Activated CD4-positive, alpha-beta T cell treated with anti-CD3 and anti-CD28 coated beads for 48 hours (primary cell): ENCODE measurements at regions not wholly inside any gene's neighbourhood (a gene's known extent, or its start where the extent isn't known, plus 50 kb on each side); places are given as distances from the start of the nearest gene placed in this dataset.

Source experiments
- DNase-seq: peaks from one replicate; pipeline ENCODE4 v3.0.0-alpha.2; 2020

GRCh38 chr2:221337957-221338685 lies 234.0 kb downstream of the EPHA4 start:
- no peak for DNase-seq

- DNase-seq: no peak
Observed at GRCh38 chr2:221342388-221342787, 229.7 kb downstream of the EPHA4 start.

GRCh38 chr2:221343524-221343923 lies 228.6 kb downstream of the EPHA4 start:
- no peak for DNase-seq

- no peak for DNase-seq
Observed at GRCh38 chr2:221345516-221345915, 226.6 kb downstream of the EPHA4 start.

GRCh38 chr2:221346411-221346810 lies 225.7 kb downstream of the EPHA4 start:
- DNase-seq: no peak

- no peak for DNase-seq
Observed at GRCh38 chr2:221347471-221347870, 224.6 kb downstream of the EPHA4 start.

GRCh38 chr2:221350616-221351015 lies 221.5 kb downstream of the EPHA4 start:
- DNase-seq: no peak

GRCh38 chr2:221353201-221353600 lies 218.9 kb downstream of the EPHA4 start:
- DNase-seq: no peak

- no peak for DNase-seq
Observed at GRCh38 chr2:221360312-221360711, 211.8 kb downstream of the EPHA4 start.

GRCh38 chr2:221360742-221361141 lies 211.4 kb downstream of the EPHA4 start:
- no peak for DNase-seq

- no peak for DNase-seq
Observed at GRCh38 chr2:221361633-221362032, 210.5 kb downstream of the EPHA4 start.

- no peak for DNase-seq
Observed at GRCh38 chr2:221364672-221365071, 207.4 kb downstream of the EPHA4 start.
